Endothelial cell of umbilical vein (primary cell): ENCODE measurements at regions not wholly inside any gene's neighbourhood (a gene's known extent, or its start where the extent isn't known, plus 50 kb on each side); places are given as distances from the start of the nearest gene placed in this dataset.
"Not testable (repeated sequence)": the region's sequence is repeated elsewhere in the genome, so short reads cannot be mapped to it uniquely, and the experiment has no call there.

Source experiments
- BruUV-seq: library from RNA; stranded (reverse); fragments of 400-500 nt; replicated peaks from 2 replicates; lab custom pipeline; 2021; lab: Mats Ljungman, UMichigan
- CTCF ChIA-PET: fragments of 300-600, 350-600 bp; sonication (Branson Sonifier 250); formaldehyde crosslinking; loops from one replicate; lab custom pipeline; 2021; ENCODE audit warnings: antibody characterized with exemption, inconsistent platforms; lab: Charles Lee
- POLR2A ChIA-PET: fragments of 300-600, 350-600 bp; sonication (Branson Sonifier 250); formaldehyde crosslinking; loops from one replicate; lab custom pipeline; 2021; ENCODE audit warnings: antibody characterized with exemption, inconsistent platforms; lab: Charles Lee
- DNase-seq: peaks from one replicate; pipeline ENCODE4 v3.0.0-alpha.2; 2011; ENCODE audit warnings: low read depth, low spot score
- FAIRE-seq: peaks from 2 replicates; lab custom pipeline; 2011; peaks lifted over from hg19 to GRCh38; lab: Jason Lieb, UNC
- H2AFZ ChIP-seq: 2 replicates; pipeline ENCODE4 v1.6.0; 2012; ENCODE audit warnings: low read depth, low read length, control low read depth, inconsistent platforms
- H3K27ac ChIP-seq: 2 replicates; pipeline ENCODE4 v1.5.1; 2011; ENCODE audit warnings: low read depth, mild to moderate bottlenecking, control low read depth, low read length, moderate library complexity; ENCODE audit not compliant: insufficient read depth
- H3K27me3 ChIP-seq, 2 experiments: 2 replicates each; pipeline versions ENCODE4 v1.6.0 to v1.6.1; 2011; ENCODE audit warnings: low read length in 2 of 2, mixed read lengths in 1 of 2; ENCODE audit not compliant: control insufficient read depth in 2 of 2, insufficient read depth in 2 of 2
- H3K36me3 ChIP-seq, 2 experiments: 2 replicates in 1 of 2; 3 replicates in 1 of 2; pipeline ENCODE4 v1.5.1; 2011; ENCODE audit warnings: low read length in 2 of 2, mild to moderate bottlenecking in 1 of 2, moderate library complexity in 1 of 2; ENCODE audit not compliant: control insufficient read depth in 2 of 2, insufficient read depth in 2 of 2; ENCODE audit errors: extremely low read depth in 1 of 2
- H3K4me1 ChIP-seq: 3 replicates; pipeline ENCODE4 v1.5.1; 2011; ENCODE audit warnings: mild to moderate bottlenecking, low read length; ENCODE audit not compliant: control insufficient read depth, insufficient read depth; ENCODE audit errors: extremely low read depth
- H3K4me2 ChIP-seq: 2 replicates; pipeline ENCODE4 v1.6.1; 2011; ENCODE audit warnings: low read length, control low read depth, mixed read lengths; ENCODE audit not compliant: insufficient read depth
- H3K4me3 ChIP-seq, 3 experiments: fragments of 200-600 bp in 1 of 3; sonication (generic), shearing (Covaris generic) in 1 of 3; replicated peaks in 1 of 3; 2 replicates each; pipeline ENCODE4 v1.5.1; 2011 to 2016; ENCODE audit warnings: control low read depth in 3 of 3, low read length in 3 of 3, mild to moderate bottlenecking in 2 of 3, inconsistent platforms in 1 of 3, low read depth in 1 of 3, moderate library complexity in 1 of 3; ENCODE audit not compliant: insufficient read depth in 1 of 3
- H3K79me2 ChIP-seq: 2 replicates; pipeline ENCODE4 v1.6.0; 2012; ENCODE audit warnings: low read length, inconsistent platforms; ENCODE audit not compliant: control insufficient read depth, insufficient read depth
- H3K9ac ChIP-seq: replicated peaks from 2 replicates; pipeline ENCODE3; 2011; ENCODE audit warnings: low read length, control low read depth; ENCODE audit not compliant: insufficient read depth; ENCODE audit errors: extremely low read depth
- H3K9me1 ChIP-seq: replicated peaks from 3 replicates; pipeline ENCODE4 v1.6.0; 2011; ENCODE audit warnings: mild to moderate bottlenecking, low read length; ENCODE audit not compliant: control insufficient read depth, insufficient read depth; ENCODE audit errors: extremely low read depth
- H3K9me3 ChIP-seq: replicated peaks from 2 replicates; pipeline ENCODE4 v1.5.1; 2012; ENCODE audit warnings: low read length, inconsistent platforms; ENCODE audit not compliant: control insufficient read depth, insufficient read depth
- H4K20me1 ChIP-seq: replicated peaks from 2 replicates; pipeline ENCODE3; 2011; ENCODE audit warnings: mild to moderate bottlenecking, low read length; ENCODE audit not compliant: control insufficient read depth, insufficient read depth; ENCODE audit errors: extremely low read depth
- CTCF ChIP-seq, 2 donors: IDR thresholded peaks; 1 replicate in 1 of 2; 2 replicates in 1 of 2; pipeline ENCODE4 v1.5.1; 2011; ENCODE audit warnings: low read length in 2 of 2, mild to moderate bottlenecking in 2 of 2, moderate library complexity in 2 of 2, control low read depth in 1 of 2, inconsistent platforms in 1 of 2, low read depth in 1 of 2; ENCODE audit not compliant: insufficient read depth in 1 of 2; ENCODE audit errors: extremely low read depth in 1 of 2
- EZH2 ChIP-seq: IDR thresholded peaks from 2 replicates; pipeline ENCODE4 v1.6.1; 2012; ENCODE audit warnings: borderline replicate concordance, low read depth, mild to moderate bottlenecking, moderate library complexity, low read length, inconsistent platforms; ENCODE audit not compliant: severe bottlenecking
- FOS ChIP-seq: IDR thresholded peaks from 2 replicates; pipeline ENCODE4 v1.6.1; 2011; ENCODE audit warnings: mild to moderate bottlenecking, low read length, moderate library complexity, borderline replicate concordance; ENCODE audit not compliant: insufficient read depth
- GATA2 ChIP-seq: IDR thresholded peaks from 2 replicates; pipeline ENCODE4 v1.7.0; 2011; ENCODE audit warnings: low read depth, mild to moderate bottlenecking, moderate library complexity, mixed read lengths, low read length; ENCODE audit not compliant: insufficient read length, insufficient read depth
- JUN ChIP-seq: IDR thresholded peaks from 2 replicates; pipeline ENCODE4 v1.6.1; 2011; ENCODE audit warnings: borderline replicate concordance, low read depth; ENCODE audit not compliant: insufficient read length, insufficient read depth
- MAX ChIP-seq: IDR thresholded peaks from 2 replicates; pipeline ENCODE4 v1.6.1; 2011; ENCODE audit not compliant: insufficient read depth, insufficient read length
- MYC ChIP-seq: IDR thresholded peaks from one replicate; pipeline ENCODE4 v1.6.1; 2011; ENCODE audit warnings: mild to moderate bottlenecking, low read depth, low read length
- POLR2A ChIP-seq: IDR thresholded peaks from 2 replicates; pipeline ENCODE4 v1.6.1; 2012; ENCODE audit warnings: low read depth, mild to moderate bottlenecking, control low read depth, low read length
- POLR2AphosphoS5 ChIP-seq: IDR thresholded peaks from 2 replicates; pipeline ENCODE4 v1.6.1; 2012; ENCODE audit warnings: low read depth, mild to moderate bottlenecking, control low read depth, low read length, moderate library complexity; ENCODE audit not compliant: insufficient read depth
- dilution Hi-C: fragments of 300-500 bp; cut with MboI; formaldehyde crosslinking; loops from one replicate; pipeline ENCODE4 v1.15.0; 2019; ENCODE audit warnings: low sequenced_read_pairs; ENCODE audit not compliant: extremely low pct_ligation_motif_present
- intact Hi-C: fragments of 100-400 bp; cut with micrococcal nuclease; formaldehyde crosslinking; loops from one replicate; pipeline ENCODE4 v1.10.0; 2022

- POLR2A ChIA-PET, H3K27ac ChIP-seq, H3K4me3 ChIP-seq, H3K4me1 ChIP-seq, CTCF ChIA-PET, H4K20me1 ChIP-seq, H3K9me3 ChIP-seq, intact Hi-C loops, H3K4me2 ChIP-seq, H3K79me2 ChIP-seq, H3K9me1 ChIP-seq, FAIRE-seq, H3K36me3 ChIP-seq, DNase-seq, H3K27me3 ChIP-seq, BruUV-seq, dilution Hi-C loops, H2AFZ ChIP-seq, H3K9ac ChIP-seq: not testable (repeated sequence)
These were observed 663.0 kb upstream of the CBLB start for GRCh38 chr3:106531771-106532329.

GRCh38 chr3:106533093-106533787 is 664.4 kb upstream of the CBLB start:
- no peaks in the 10 kb centered on the region for H3K79me2 ChIP-seq
- H3K4me3 ChIP-seq = no peak overlapping the region
- BruUV-seq = no TSS peak
- no peak overlapping the region for H3K27ac ChIP-seq
- FAIRE-seq (no peak), DNase-seq (no peak)
- H3K9me3 ChIP-seq = no peaks in the 10 kb centered on the region
- H2AFZ ChIP-seq = no peak overlapping the region
- ChIA-PET CTCF (no interaction called here), POLR2A (no interaction called here)
- intact Hi-C loops = no loop called here
- no peak overlapping the region for H3K4me2 ChIP-seq
- TF ChIP-seq POLR2AphosphoS5 (no peak), EZH2 (no peak), POLR2A (no peak), MAX (no peak), GATA2 (no peak), CTCF (IDR thresholded peaks at IDR 0.05; ENCODE audit: extremely low read depth in 1 of 2, insufficient read depth in 1 of 2, low read depth in 1 of 2, low read length in 2 of 2) (no peak), FOS (no peak), MYC (no peak), JUN (no peak)
- H3K9ac ChIP-seq = no peak overlapping the region
- dilution Hi-C loops = no loop called here
- H4K20me1 ChIP-seq = no peaks in the 10 kb centered on the region
- H3K4me1 ChIP-seq = no peaks in the 10 kb centered on the region
- H3K36me3 ChIP-seq = no peaks in the 10 kb centered on the region
- H3K27me3 ChIP-seq = no peaks in the 10 kb centered on the region
- no peaks in the 10 kb centered on the region for H3K9me1 ChIP-seq
